AG08396 (cell line): ENCODE measurements at regions not wholly inside any gene's neighbourhood (a gene's known extent, or its start where the extent isn't known, plus 50 kb on each side); places are given as distances from the start of the nearest gene placed in this dataset.
A peak's percentile ranks its signal among the peaks of the same experiment; 100 is the strongest.
"Not testable (repeated sequence)": the region's sequence is repeated elsewhere in the genome, so short reads cannot be mapped to it uniquely, and the experiment has no call there.

Experiments
- DNase-seq: peaks from one replicate; pipeline ENCODE4 v3.0.0; 2012; ENCODE audit warnings: low spot score, mixed read lengths

DNA sequence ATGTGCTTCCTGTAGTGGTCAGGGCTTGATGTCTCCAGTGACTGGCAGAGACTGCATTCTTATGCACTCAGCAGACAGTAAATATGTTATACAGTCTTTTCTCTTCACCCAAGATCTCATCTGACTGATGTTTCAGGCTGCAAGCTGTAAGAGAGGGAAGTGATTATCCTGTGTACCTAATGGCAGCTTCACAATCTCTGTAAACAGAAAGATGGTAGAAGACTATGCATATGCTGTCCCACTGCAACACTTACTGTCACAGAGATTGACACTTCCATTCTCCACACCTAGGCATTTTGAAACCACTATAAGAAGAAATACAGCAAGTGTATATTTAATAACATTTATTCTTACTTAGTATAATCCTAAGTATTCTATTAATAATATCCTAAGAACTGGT, 97.6 kb upstream of the ANXA1 start:
- DNase-seq, result no peak

DNA sequence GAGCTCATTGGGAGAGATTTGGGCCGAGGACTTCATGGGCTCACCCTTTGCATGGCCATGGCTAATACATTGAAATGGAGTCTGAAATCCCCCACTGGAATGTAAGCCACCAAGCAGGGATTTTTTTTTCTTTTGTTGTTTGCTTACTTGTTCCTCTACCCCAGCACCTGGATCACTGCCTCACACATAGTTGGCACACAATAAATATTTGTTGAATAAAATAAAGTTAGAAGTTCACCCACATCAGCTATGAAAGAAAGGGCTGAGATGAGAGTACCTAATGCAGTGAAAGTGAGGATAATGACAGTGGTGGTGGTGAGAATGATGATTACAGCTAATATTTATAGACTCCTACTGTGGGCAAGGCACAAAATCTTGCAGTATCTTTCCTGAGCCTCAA, 98.1 kb upstream of the ANXA1 start:
- no peak for DNase-seq

- no peak for DNase-seq
Observed at GRCh38 chr9:73050887-73051550, 98.2 kb upstream of the ALDH1A1 start.

DNA sequence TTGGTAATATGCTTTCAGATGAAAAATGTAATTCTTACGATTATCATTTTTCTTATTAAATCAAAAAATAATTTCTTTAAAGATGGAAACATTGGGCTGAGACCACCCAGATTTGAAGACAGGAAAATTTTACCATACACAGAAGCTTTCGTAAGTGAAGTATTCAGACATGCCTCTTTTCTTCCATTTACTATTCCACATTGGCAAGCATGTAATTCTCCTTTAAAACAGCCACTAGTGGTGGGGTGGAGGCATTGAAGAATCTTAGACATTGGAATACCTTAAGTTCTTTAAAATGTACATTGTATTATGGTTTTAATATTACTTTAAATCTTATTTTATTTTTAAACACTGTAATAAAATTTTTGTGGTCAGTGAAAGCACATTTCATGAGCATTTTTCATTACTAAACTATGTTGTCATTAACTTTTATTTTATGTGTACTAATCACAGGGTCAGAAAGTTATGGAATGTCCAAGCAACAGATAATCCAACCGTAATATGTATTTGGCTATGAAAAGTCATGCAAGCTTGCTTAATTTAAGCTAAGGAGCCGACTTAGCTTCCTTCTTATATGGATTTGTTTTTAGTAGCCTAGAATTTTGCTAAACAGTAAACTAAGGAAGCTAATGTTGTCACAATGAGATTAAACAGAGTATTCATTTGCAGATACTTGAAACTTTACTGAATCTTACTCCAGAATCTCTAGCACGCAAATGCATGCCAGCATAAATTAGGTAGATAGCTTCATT, 97.4 kb upstream of the ALDH1A1 start:
- no peak for DNase-seq

DNA sequence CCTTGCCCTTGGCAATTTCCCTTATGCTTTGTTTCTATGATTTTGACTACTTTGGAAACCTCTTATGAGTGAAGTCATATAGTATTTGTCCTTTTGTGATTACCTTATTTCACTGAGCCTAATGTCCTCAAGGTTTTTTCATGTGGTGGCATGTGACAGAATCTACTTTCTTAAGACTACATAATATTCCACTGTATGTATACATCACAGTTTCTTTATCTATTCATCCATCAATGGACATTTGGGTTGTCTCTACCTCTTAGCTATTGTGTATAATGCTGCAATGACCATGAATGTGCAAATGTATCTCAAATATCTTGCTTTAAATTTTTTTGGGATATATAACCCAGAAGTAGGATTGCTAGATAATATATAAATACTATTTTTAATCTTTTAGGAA, 96.4 kb upstream of the ALDH1A1 start:
- DNase-seq, result no peak

- no peak for DNase-seq
Observed at GRCh38 chr9:73046769-73047168, 93.9 kb upstream of the ALDH1A1 start.

GRCh38 chr9:73044776-73045175, 91.9 kb upstream of the ALDH1A1 start:
- DNase-seq, result not testable (repeated sequence)

DNA sequence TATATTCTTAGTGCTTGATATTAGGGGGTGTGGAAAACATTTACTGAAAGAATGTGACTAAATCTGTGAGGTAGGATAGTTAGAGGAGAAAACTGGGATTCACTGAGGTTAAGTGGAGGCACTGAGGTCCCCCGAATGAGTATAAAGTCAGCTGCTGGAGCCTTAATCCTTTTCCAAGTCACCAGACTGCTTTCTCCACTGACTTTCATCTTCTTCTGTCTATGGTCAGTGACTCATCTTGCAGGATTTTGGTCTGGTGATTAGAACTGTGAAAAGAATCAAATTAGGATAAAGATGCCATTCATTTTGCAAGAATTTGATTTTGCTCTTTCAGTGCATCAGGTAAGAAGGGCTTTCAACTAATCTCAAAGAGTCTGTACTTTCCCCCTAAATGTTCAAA, 89.3 kb upstream of the ALDH1A1 start:
- peak; percentile 16 for DNase-seq

GRCh38 chr9:73039271-73040263, 86.7 kb upstream of the ALDH1A1 start:
- peak; percentile 24 for DNase-seq

- peak; percentile 21 for DNase-seq
Observed at GRCh38 chr9:73038613-73039012, 85.8 kb upstream of the ALDH1A1 start.

GRCh38 chr9:73038089-73038509, 85.2 kb upstream of the ALDH1A1 start:
- DNase-seq, result no peak

DNA sequence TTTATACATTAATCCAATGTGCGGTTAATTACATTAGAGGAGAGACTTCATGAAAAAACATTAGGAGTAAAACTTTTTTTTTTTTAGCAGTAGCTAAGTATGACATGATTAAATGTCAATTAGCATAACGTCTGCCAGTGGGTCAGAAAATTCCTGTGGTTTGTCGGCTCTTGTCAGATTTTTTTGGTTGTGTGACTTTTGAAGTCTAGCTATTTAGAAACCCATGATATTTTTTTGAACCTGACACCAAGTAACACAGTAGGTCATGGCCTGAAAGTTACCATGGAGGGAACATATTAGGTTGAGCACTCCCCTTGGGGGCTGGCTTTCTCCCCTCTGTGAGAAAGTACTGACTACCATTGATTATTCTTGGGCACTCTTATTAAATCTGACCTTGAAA, 84.8 kb upstream of the ALDH1A1 start:
- DNase-seq, result no peak

DNA sequence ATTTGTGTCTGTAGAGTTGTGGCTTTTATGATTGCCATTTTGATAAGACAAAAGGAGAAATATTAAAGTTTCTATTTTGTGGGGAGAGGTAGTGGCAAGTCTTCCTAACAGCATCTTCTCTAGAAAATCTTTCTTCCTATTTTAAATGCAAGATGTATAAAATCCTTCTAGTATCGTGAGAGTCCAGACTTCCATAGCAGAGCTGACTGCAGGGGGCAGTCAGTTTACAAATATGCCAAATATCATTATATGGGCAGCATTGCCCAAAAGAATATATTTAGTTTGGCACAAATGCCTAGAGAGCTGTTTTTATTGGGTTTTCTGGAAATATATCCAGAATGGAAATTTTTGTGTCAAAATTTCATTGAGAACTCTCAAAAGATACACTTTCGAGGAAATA, 82.1 kb upstream of the ALDH1A1 start:
- DNase-seq, result no peak

- no peak for DNase-seq
Observed at GRCh38 chr9:73031350-73031749, 78.5 kb upstream of the ALDH1A1 start.

DNA sequence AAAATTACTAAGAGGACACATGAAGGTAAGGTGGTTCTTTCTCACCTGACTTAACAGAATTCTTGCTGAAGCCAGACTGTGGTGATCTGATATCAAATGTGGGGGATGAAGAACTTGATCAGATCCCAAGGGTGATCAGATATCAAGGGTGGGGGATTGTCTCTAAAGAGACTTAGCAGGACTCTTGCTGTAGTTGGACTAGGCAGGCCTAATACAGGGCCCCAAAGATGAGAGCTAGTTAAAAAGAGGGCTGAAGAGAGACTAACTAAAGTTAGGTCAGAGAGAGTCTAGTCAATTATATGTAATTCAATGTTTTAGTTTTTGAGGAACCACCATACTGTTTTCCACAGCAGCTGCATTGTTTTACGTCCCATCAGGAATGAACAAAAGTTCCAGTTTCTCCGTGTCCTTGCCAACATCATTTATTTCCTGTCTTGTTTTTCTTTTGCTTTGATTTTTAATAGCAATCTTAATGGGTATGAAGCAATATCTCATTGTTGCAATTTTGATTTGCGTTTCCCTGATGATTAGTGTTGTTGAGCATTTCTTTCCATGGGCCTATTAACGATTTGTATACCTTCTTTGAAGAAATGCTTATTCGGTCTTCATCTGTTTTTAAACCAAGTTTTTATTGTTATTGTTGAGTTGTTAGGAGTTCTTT, 77.6 kb upstream of the ALDH1A1 start:
- DNase-seq, result no peak

DNA sequence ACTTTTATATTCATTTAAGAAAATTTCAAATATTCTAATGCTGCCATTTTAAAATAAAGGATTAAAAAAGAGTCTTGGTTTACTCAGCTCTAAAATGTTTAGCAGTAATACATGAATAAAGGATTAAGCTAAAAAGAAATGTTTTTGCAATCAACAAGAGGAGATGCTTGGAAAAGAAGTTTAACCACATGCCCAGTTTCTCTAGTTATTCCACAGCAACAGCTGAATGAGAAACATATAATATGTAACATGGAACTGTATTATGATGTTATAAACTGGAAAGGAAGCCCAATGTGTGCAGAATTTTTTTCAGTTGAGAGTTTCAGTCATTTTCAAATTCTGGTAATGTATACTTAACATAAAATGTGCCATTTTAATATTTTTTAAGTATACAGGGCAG, 76.5 kb upstream of the ALDH1A1 start:
- no peak for DNase-seq

DNA sequence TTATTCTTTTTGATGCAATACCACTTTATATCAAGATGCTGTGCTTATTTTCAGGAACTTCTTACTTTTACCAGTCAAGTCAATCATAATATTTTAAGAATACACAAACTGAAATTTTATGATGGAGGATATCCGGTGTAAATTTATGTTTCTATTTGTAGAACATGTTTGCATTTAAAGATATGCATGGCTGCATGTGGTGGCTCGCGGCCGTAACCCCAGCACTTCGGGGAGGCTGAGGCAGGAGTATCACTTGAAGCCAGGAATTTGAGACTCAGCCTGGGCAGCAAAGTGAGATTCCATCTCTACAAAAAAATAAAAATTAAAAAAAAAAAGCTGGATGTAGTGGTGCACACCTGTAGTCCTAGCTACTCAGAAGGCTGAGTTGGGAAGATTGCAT, 73.5 kb upstream of the ALDH1A1 start:
- no peak for DNase-seq

GRCh38 chr9:73024601-73025034, 71.8 kb upstream of the ALDH1A1 start:
- DNase-seq, result no peak

DNA sequence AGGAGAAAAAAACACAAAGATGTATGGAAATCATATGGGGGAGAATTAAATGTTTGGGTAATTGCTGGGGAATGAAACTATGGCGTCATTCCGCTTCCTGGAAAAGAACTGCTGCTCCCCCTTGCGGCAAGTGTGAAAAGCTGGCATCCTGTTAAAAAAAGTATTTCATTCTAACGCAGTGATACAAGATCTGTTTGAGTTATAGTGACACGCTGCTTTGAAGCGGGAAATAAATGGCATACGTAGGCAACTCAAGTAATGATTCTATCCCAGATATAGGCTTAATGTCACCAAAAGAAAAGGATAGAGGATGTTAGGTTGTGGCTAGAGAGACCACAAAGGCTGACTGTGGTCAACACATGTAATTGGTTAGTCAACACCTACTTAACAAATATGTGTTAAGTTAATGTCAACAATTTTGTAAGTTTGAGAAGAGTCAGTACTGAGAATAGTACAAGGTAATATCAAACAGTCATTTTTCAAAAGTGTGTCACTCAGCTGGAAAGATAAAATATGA, 70.2 kb upstream of the ALDH1A1 start:
- peak; percentile 38 for DNase-seq

GRCh38 chr9:73022353-73022752, 69.5 kb upstream of the ALDH1A1 start:
- DNase-seq, result no peak

- DNase-seq, result no peak
Observed at GRCh38 chr9:73020877-73021276, 68.0 kb upstream of the ALDH1A1 start.

DNA sequence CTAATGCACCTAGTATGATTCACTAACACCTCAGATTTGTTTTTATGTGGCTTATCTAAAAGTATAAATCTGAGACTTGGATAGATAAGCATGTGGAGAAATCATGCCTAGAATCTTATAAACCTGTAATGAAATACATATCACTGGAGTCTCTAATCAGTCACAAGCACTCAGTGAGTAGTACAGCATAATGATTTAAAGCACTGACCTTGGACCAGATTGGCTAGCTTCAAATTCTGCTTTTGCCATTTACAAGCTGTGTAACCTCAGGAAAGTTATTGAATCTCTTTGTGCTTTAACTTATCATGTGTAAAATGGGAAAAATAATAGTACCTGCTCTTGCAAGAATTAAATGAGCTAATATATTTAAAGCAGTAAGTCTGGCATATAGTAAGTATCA, 61.2 kb upstream of the ALDH1A1 start:
- no peak for DNase-seq
